Hepatocyte (in vitro differentiated cells): ENCODE measurements at regions not wholly inside any gene's neighbourhood (a gene's known extent, or its start where the extent isn't known, plus 50 kb on each side); places are given as distances from the start of the nearest gene placed in this dataset.

Source experiments
- DNase-seq: peaks from one replicate; pipeline ENCODE4 v3.0.0-alpha.2; 2016; ENCODE audit warnings: low spot score
- H2AFZ ChIP-seq: fragments of 200-600 bp; sonication (generic); 2 replicates; pipeline ENCODE4 v1.6.0; 2016; ENCODE audit warnings: antibody characterized with exemption, mild to moderate bottlenecking
- H3K27ac ChIP-seq: fragments of 200-600 bp; sonication (generic); 2 replicates; pipeline ENCODE4 v1.5.1; 2016; ENCODE audit warnings: mild to moderate bottlenecking
- H3K27me3 ChIP-seq: fragments of 200-600 bp; sonication (generic); 2 replicates; pipeline ENCODE4 v1.6.1; 2016
- H3K36me3 ChIP-seq: fragments of 200-600 bp; sonication (generic); replicated peaks from 2 replicates; pipeline ENCODE4 v1.5.1; 2016; ENCODE audit warnings: low read depth; ENCODE audit not compliant: insufficient read depth
- H3K4me1 ChIP-seq: fragments of 200-600 bp; sonication (generic); 2 replicates; pipeline ENCODE4 v1.5.1; 2016; ENCODE audit warnings: mild to moderate bottlenecking, moderate library complexity; ENCODE audit not compliant: insufficient read depth
- H3K4me2 ChIP-seq: fragments of 200-600 bp; sonication (generic); 2 replicates; pipeline ENCODE4 v1.6.0; 2016
- H3K4me3 ChIP-seq: fragments of 200-600 bp; sonication (generic); 2 replicates; pipeline ENCODE4 v1.5.1; 2016; ENCODE audit warnings: mild to moderate bottlenecking
- H3K79me2 ChIP-seq: fragments of 200-600 bp; sonication (generic); 2 replicates; pipeline ENCODE4 v1.6.0; 2017; ENCODE audit warnings: mild to moderate bottlenecking
- H3K9me2 ChIP-seq: fragments of 200-600 bp; sonication (generic); replicated peaks from 2 replicates; pipeline ENCODE4 v1.6.0; 2017; ENCODE audit warnings: mild to moderate bottlenecking; ENCODE audit not compliant: insufficient read depth
- H3K9me3 ChIP-seq: fragments of 200-600 bp; sonication (generic); 2 replicates; pipeline ENCODE4 v1.5.1; 2016; ENCODE audit warnings: low read depth, mild to moderate bottlenecking
- H4K20me1 ChIP-seq: fragments of 200-600 bp; sonication (generic); 2 replicates; pipeline ENCODE4 v1.6.0; 2016; ENCODE audit warnings: mild to moderate bottlenecking; ENCODE audit not compliant: insufficient read depth, poor library complexity, severe bottlenecking
- EZH2 ChIP-seq: fragments of 200-600 bp; sonication (generic); IDR thresholded peaks from 2 replicates; pipeline ENCODE4 v1.6.1; 2016; ENCODE audit warnings: antibody characterized with exemption, mild to moderate bottlenecking, borderline replicate concordance
- EZH2phosphoT487 ChIP-seq: fragments of 200-600 bp; sonication (generic); IDR thresholded peaks from one replicate; pipeline ENCODE4 v1.6.1; 2018; ENCODE audit warnings: antibody characterized with exemption, mild to moderate bottlenecking, low read depth, moderate library complexity; ENCODE audit not compliant: unreplicated experiment, severe bottlenecking
- WGBS: methylation state at CpG from one replicate; pipeline ENCODE4 v1.1.6; 2016; ENCODE audit warnings: low lambda C conversion rate; ENCODE audit errors: missing lambda C conversion rate; 5-methylcytosine and 5-hydroxymethylcytosine counted together
- TF ChIP-seq, protein P1 (sequence below): fragments of 200-600 bp; sonication (generic); IDR thresholded peaks from 2 replicates; pipeline ENCODE4 v1.5.1; 2016; ENCODE audit warnings: antibody characterized with exemption, mild to moderate bottlenecking; ENCODE audit not compliant: poor library complexity

DNA sequence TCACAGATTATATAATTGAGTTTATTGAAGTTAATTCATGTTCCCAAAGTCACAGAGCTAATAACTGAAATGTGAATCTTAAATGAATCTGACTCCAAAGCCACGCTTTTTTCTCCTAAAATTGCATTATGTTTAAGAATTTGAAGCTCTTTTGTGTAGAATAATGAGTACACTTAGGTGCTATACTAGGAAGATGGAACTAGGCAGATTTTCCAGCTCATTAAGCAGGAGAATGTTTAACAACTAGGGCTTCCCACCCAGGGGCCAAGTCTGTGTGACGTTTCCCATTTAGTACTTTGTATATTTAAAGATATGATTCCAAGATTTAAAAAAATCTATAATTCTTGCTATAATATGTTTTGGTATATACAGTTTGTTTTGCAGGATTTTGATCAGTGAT, 169.5 kb downstream of the KIF20B start:
- WGBS = 85% methylated on average over 2 of the region's 2 CpGs
- Histone ChIP-seq H3K9me2 (no peaks in the 10 kb centered on the region), H3K27ac (no peak overlapping the region), H3K9me3 (no peaks in the 10 kb centered on the region), H2AFZ (no peak overlapping the region), H3K36me3 (no peaks in the 10 kb centered on the region), H3K4me3 (no peak overlapping the region), H4K20me1 (no peaks in the 10 kb centered on the region), H3K4me2 (no peak overlapping the region), H3K4me1 (peaks cover 7% of the 10 kb centered on the region), H3K79me2 (no peaks in the 10 kb centered on the region), H3K27me3 (no peaks in the 10 kb centered on the region)
- TF ChIP-seq EZH2phosphoT487 (no peak), EZH2 (no peak)
- DNase-seq = no peak

DNA sequence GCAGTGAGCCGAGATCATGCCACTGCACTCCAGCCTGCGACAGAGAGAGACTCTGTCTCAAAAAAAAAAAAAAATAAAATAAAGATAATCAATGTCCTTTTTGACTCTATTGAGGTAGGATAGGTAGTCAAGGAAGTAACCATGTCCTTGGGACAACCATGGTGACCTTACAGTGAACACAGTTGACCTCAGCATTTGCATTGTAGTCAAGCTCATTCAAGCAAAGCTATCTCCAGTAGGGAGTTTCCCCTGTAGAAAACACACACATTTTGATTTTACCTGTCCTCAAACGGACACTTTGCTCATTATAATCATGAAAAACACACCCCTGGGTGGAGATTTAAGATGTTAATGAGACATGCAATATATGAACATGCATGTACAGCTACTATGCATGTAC, 171.7 kb downstream of the KIF20B start:
- no peak overlapping the region for H3K4me2 ChIP-seq
- TF ChIP-seq, protein P1, sequence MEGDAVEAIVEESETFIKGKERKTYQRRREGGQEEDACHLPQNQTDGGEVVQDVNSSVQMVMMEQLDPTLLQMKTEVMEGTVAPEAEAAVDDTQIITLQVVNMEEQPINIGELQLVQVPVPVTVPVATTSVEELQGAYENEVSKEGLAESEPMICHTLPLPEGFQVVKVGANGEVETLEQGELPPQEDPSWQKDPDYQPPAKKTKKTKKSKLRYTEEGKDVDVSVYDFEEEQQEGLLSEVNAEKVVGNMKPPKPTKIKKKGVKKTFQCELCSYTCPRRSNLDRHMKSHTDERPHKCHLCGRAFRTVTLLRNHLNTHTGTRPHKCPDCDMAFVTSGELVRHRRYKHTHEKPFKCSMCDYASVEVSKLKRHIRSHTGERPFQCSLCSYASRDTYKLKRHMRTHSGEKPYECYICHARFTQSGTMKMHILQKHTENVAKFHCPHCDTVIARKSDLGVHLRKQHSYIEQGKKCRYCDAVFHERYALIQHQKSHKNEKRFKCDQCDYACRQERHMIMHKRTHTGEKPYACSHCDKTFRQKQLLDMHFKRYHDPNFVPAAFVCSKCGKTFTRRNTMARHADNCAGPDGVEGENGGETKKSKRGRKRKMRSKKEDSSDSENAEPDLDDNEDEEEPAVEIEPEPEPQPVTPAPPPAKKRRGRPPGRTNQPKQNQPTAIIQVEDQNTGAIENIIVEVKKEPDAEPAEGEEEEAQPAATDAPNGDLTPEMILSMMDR = no peak
- TF ChIP-seq EZH2phosphoT487 (no peak), EZH2 (no peak)
- no peaks in the 10 kb centered on the region for H4K20me1 ChIP-seq
- no peaks in the 10 kb centered on the region for H3K36me3 ChIP-seq
- no peaks in the 10 kb centered on the region for H3K79me2 ChIP-seq
- H3K4me1 ChIP-seq = peaks cover 7% of the 10 kb centered on the region
- H3K9me2 ChIP-seq = no peaks in the 10 kb centered on the region
- H3K27ac ChIP-seq = no peak overlapping the region
- peaks cover 2% of the 10 kb centered on the region for H3K9me3 ChIP-seq
- no peaks in the 10 kb centered on the region for H3K27me3 ChIP-seq
- H2AFZ ChIP-seq = no peak overlapping the region
- 88% methylated on average over 3 of the region's 3 CpGs for WGBS
- no peak overlapping the region for H3K4me3 ChIP-seq
- no peak for DNase-seq

DNA sequence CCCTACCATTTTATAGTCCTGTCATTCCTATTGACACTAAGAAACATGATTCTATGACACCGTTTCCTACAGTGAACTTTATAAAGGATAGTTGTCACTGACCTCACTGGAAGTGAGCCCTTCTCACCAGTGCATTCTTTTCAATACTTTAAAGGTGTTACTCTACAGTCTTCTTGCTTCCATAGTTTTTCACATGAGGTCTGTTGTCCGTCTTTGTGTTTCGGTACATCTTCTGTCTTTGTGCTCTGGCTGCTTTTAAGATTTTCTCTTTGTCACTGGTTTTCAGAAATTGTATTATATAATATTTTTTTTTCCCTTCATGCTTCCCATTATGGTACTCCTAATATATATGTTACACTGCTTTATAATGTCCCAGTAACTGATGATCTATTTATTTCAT, 174.2 kb downstream of the KIF20B start:
- WGBS = 93% methylated on average over 3 of the region's 3 CpGs
- Histone ChIP-seq H4K20me1 (no peaks in the 10 kb centered on the region), H3K27ac (no peak overlapping the region), H3K9me3 (peaks cover 2% of the 10 kb centered on the region), H3K9me2 (no peaks in the 10 kb centered on the region), H3K27me3 (no peaks in the 10 kb centered on the region), H3K4me3 (no peak overlapping the region), H3K4me2 (no peak overlapping the region), H2AFZ (no peak overlapping the region), H3K36me3 (no peaks in the 10 kb centered on the region), H3K79me2 (no peaks in the 10 kb centered on the region), H3K4me1 (no peaks in the 10 kb centered on the region)
- no peak for DNase-seq
- no peak for TF ChIP-seq EZH2phosphoT487
- no peak for TF ChIP-seq EZH2
- TF ChIP-seq, protein P1 = no peak

DNA sequence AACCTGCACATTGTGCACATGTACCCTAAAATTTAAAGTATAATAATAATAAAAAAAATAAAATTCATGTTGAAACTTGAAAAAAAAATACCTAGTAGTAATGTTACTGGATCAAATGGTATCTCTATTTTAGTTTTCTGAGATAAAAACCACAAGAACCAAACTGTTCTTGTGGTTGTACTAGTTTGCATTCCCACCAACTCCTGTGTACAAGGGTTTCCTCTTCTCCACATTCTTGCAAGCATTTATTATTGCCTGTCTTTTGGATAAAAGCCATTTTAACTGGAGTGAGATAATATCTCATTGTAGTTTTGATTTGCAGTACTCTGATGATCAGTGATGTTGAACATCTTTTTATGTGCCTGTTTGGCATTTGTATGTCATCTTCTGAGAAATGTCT, 177.7 kb downstream of the KIF20B start:
- H3K36me3 ChIP-seq = no peaks in the 10 kb centered on the region
- H3K4me2 ChIP-seq = no peak overlapping the region
- no peak overlapping the region for H3K27ac ChIP-seq
- no peaks in the 10 kb centered on the region for H3K79me2 ChIP-seq
- no peaks in the 10 kb centered on the region for H3K9me2 ChIP-seq
- no peak for TF ChIP-seq EZH2
- TF ChIP-seq, protein P1 = no peak
- TF ChIP-seq EZH2phosphoT487 = no peak
- no peaks in the 10 kb centered on the region for H3K27me3 ChIP-seq
- no peaks in the 10 kb centered on the region for H3K4me1 ChIP-seq
- no peak for DNase-seq
- no peaks in the 10 kb centered on the region for H4K20me1 ChIP-seq
- peaks cover 2% of the 10 kb centered on the region for H3K9me3 ChIP-seq
- H2AFZ ChIP-seq = no peak overlapping the region
- H3K4me3 ChIP-seq = no peak overlapping the region
